Spleen (tissue), 11 donors: ENCODE measurements at regions not wholly inside any gene's neighbourhood (a gene's known extent, or its start where the extent isn't known, plus 50 kb on each side); places are given as distances from the start of the nearest gene placed in this dataset.

ENCODE experiments used
- DNase-seq: peaks from one replicate; pipeline ENCODE4 v3.0.0-alpha.2; 2020
- H3K27ac ChIP-seq, 8 donors: fragments of 200-600 bp; sonication (generic) in 7 of 8; 1 replicate in 4 of 8; 2 replicates in 4 of 8; pipeline versions ENCODE4 v1.5.0 to v1.8.0; 2016 to 2021; ENCODE audit warnings: inconsistent platforms in 4 of 8, mild to moderate bottlenecking in 4 of 8, moderate library complexity in 1 of 8
- H3K27me3 ChIP-seq, 7 donors: fragments of 200-600 bp; sonication (generic) in 6 of 7; replicated peaks in 1 of 7; 1 replicate in 4 of 7; 2 replicates in 3 of 7; pipeline versions ENCODE4 v1.5.0 to v1.8.0; 2016 to 2021; ENCODE audit warnings: inconsistent platforms in 3 of 7, mild to moderate bottlenecking in 1 of 7
- H3K36me3 ChIP-seq, 6 donors: fragments of 200-600 bp; sonication (generic) in 5 of 6; 1 replicate in 4 of 6; 2 replicates in 2 of 6; pipeline versions ENCODE4 v1.5.0 to v1.8.0; 2016 to 2021; ENCODE audit warnings: inconsistent platforms in 2 of 6
- H3K4me1 ChIP-seq, 6 donors: fragments of 200-600 bp; sonication (generic) in 5 of 6; 1 replicate in 3 of 6; 2 replicates in 3 of 6; pipeline versions ENCODE4 v1.5.0 to v1.8.0; 2016 to 2021; ENCODE audit warnings: inconsistent platforms in 3 of 6
- H3K4me3 ChIP-seq, 8 donors: fragments of 200-600 bp; sonication (generic) in 7 of 8; 1 replicate in 4 of 8; 2 replicates in 4 of 8; pipeline versions ENCODE4 v1.5.0 to v1.8.0; 2016 to 2021; ENCODE audit warnings: inconsistent platforms in 4 of 8, mild to moderate bottlenecking in 4 of 8, moderate library complexity in 2 of 8
- H3K9me3 ChIP-seq, 8 donors: fragments of 200-600 bp; sonication (generic) in 7 of 8; 1 replicate in 4 of 8; 2 replicates in 4 of 8; pipeline versions ENCODE4 v1.5.0 to v1.8.0; 2016 to 2021; ENCODE audit warnings: inconsistent platforms in 4 of 8
- CTCF ChIP-seq, 11 experiments: fragments of 200-600 bp in 7 of 11; fragments of 450-650 bp in 4 of 11; sonication (generic) in 4 of 11; IDR thresholded peaks in 8 of 11; conservative IDR thresholded peaks in 3 of 11; 1 replicate in 7 of 11; 2 replicates in 4 of 11; pipeline versions ENCODE4 v1.4.0 to v1.8.0; 2016 to 2021; ENCODE audit warnings: antibody characterized with exemption in 11 of 11, inconsistent platforms in 4 of 11, mild to moderate bottlenecking in 1 of 11
- POLR2A ChIP-seq, 3 donors: fragments of 450-650 bp; IDR thresholded peaks; one replicate each; pipeline ENCODE4 v1.5.1; 2017; ENCODE audit warnings: antibody characterized with exemption in 3 of 3, mild to moderate bottlenecking in 1 of 3
- POLR2AphosphoS5 ChIP-seq, 3 donors: sonication (generic); formaldehyde crosslinking; IDR thresholded peaks; one replicate each; pipeline ENCODE4 v1.5.1; 2017; ENCODE audit warnings: antibody characterized with exemption in 3 of 3
- WGBS, 5 donors: extraction: QIAGEN DNeasy Blood & Tissue Kit in 3 of 5; methylation state at CpG; one replicate each; pipeline versions ENCODE4 v1.1.5 to v1.1.7; 2013 to 2018; 5-methylcytosine and 5-hydroxymethylcytosine counted together
- intact Hi-C: fragments of 100-400 bp; cut with DNase I; formaldehyde crosslinking; loops from one replicate; pipeline ENCODE4 v1.15.0; 2023; ENCODE audit warnings: low total_unique reads
- donor health status: healthy with polysubstance abuse.
- donor health status: DM: no; HTN: no; CAD: no; lungs with moderate emphysema.
- donor health status: DM: no; HTN: no; CAD: no.
- donor health status: Bipolar disorder and iron deficiency.
- donor health status: healthy.
- donor health status: DM: no; HTN: no; CAD: no.
- donor health status: DM: yes; HTN: yes; CAD: no.

DNA sequence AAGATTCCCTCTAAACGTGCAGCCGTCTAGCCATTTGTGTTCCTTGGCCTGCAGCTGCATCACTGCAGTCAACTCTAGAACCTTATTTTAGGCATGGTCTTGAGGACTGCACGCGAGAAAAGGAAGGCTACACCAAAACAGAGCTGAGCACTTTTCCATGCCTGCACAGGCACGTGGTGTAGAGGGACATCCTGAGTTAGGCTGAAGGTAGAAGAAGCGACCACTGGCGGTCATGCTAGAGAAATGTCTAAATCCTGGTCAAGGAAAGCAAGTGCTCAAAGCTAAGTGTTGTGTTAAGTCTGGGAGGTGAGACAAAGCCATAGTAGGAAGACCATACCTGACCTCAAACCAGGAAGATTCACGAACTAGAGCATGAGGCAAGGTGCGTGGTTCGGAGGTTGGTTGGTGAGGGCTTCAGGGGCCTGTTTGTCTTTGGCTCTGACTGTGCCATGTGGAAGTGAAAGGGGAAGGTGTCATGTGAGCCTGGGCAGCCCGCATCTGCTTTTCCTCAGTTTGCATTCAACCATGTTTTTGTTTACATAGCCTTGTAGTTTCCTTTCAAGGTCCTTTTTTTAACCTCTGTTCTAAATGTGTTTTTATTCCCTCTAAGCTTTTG, 203.8 kb downstream of the AASDH start:
- WGBS, 5 donors = 67 to 73% (median 72%) methylated on average over 11 of the region's 11 CpGs
- H3K36me3 ChIP-seq = no peaks in the 10 kb centered on the region
- no peak overlapping the region for H3K4me3 ChIP-seq
- no peak for DNase-seq
- intact Hi-C loops = no loop called here
- H3K4me1 ChIP-seq = peaks cover 0 to 9% (median 0%) of the 10 kb centered on the region in 6 donors
- no peak overlapping the region for H3K27ac ChIP-seq
- H3K27me3 ChIP-seq = no peaks in the 10 kb centered on the region
- TF ChIP-seq POLR2AphosphoS5 (IDR thresholded peaks at IDR 0.05) (no peak), CTCF (IDR thresholded peaks at IDR 0.05 in 8 of 11, conservative IDR thresholded peaks at IDR 0.05 in 3 of 11) (no peak), POLR2A (IDR thresholded peaks at IDR 0.05) (no peak)
- no peaks in the 10 kb centered on the region for H3K9me3 ChIP-seq

GRCh38 chr4:56182356-56182755, 204.9 kb downstream of the AASDH start:
- no peaks in the 10 kb centered on the region for H3K27me3 ChIP-seq
- intact Hi-C loops = no loop called here

DNA sequence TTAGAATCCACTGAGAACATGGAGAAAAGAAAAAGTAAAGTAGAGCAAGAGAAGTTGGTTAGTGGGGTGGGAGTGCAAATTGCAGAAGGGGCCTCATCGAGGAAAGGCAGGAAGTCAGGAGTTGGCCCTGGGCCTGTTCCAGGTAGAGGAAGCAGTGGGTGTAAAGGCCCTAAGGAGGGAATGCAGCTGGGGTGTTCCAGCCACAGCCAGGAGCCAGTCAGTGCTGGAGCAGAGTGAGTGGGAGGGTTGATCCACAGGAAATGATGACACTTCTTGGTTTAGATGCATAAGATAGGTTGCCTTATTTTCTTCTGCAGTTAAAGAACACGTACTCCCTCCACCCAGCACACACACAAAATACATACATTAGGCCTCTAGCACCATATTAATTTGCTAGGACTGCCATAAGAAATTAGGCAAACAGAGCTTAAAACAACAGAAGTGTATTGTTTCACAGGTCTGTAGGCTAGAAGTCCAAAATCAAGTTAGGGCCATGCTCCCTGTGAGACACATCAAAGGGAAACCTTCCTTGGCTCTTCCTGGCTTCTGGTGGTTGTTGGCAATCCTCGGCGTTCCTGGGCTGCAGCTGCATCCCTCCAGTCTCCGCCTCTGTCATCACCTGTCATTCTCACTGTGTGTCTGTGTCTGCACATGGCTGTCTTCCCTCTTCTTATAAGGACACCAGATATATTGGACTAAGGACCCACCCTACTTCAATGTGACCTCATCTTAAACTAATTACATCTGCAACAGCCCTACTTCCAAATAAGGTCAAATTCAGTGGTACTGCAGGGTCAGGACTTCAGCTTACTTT, 205.9 kb downstream of the AASDH start:
- no peak for TF ChIP-seq POLR2AphosphoS5 (IDR thresholded peaks at IDR 0.05)
- TF ChIP-seq POLR2A (IDR thresholded peaks at IDR 0.05) = no peak
- TF ChIP-seq CTCF (IDR thresholded peaks at IDR 0.05 in 8 of 11, conservative IDR thresholded peaks at IDR 0.05 in 3 of 11) = no peak
- 43 to 68% (median 55%) methylated on average over 5 of the region's 5 CpGs for WGBS, 5 donors
- Histone ChIP-seq H3K4me3 (no peak overlapping the region), H3K27ac (no peak overlapping the region), H3K27me3 (no peaks in the 10 kb centered on the region), H3K4me1 (peaks cover 0 to 9% (median 0%) of the 10 kb centered on the region in 6 donors), H3K9me3 (peaks cover 0 to 11% (median 3%) of the 10 kb centered on the region in 8 donors), H3K36me3 (no peaks in the 10 kb centered on the region)
- intact Hi-C loops = no loop called here
- no peak for DNase-seq

More at GRCh38 chr4:56182356-56182755, 204.9 kb downstream of the AASDH start:
- Histone ChIP-seq H3K4me1 (peaks cover 0 to 9% (median 0%) of the 10 kb centered on the region in 6 donors), H3K9me3 (peaks cover 0 to under 1% (median 0%) of the 10 kb centered on the region in 8 donors), H3K27ac (no peak overlapping the region), H3K36me3 (no peaks in the 10 kb centered on the region), H3K4me3 (no peak overlapping the region)
- TF ChIP-seq CTCF (IDR thresholded peaks at IDR 0.05 in 8 of 11, conservative IDR thresholded peaks at IDR 0.05 in 3 of 11) (no peak), POLR2A (IDR thresholded peaks at IDR 0.05) (no peak)
- WGBS, 5 donors = 62 to 85% (median 69%) methylated on average over 6 of the region's 6 CpGs
- DNase-seq = no peak

- no peaks in the 10 kb centered on the region for H3K4me1 ChIP-seq
- WGBS, 5 donors = 86 to 96% (median 91%) methylated on average over 2 of the region's 2 CpGs
- intact Hi-C loops = no loop called here
Measured at GRCh38 chr4:56169061-56169460, 218.2 kb downstream of the AASDH start.

More at GRCh38 chr4:56169061-56169460, 218.2 kb downstream of the AASDH start:
- TF ChIP-seq POLR2AphosphoS5 (IDR thresholded peaks at IDR 0.05) (no peak), POLR2A (IDR thresholded peaks at IDR 0.05) (no peak), CTCF (IDR thresholded peaks at IDR 0.05 in 8 of 11, conservative IDR thresholded peaks at IDR 0.05 in 3 of 11) (no peak)
- no peaks in the 10 kb centered on the region for H3K36me3 ChIP-seq
- H3K27me3 ChIP-seq = no peaks in the 10 kb centered on the region
- H3K27ac ChIP-seq = no peak overlapping the region
- no peak overlapping the region for H3K4me3 ChIP-seq
- DNase-seq = no peak
- peaks cover 0 to 20% (median 6%) of the 10 kb centered on the region in 8 donors for H3K9me3 ChIP-seq
